T-helper 1 cell treated with Interleukin-12 subunit alpha and Interleukin-12 subunit beta and Interleukin-4 antibody, amounts not matched to agents 30 μg/mL and 1 μg/mL, for 36 hours (primary cell): ENCODE measurements at regions not wholly inside any gene's neighbourhood (a gene's known extent, or its start where the extent isn't known, plus 50 kb on each side); places are given as distances from the start of the nearest gene placed in this dataset.

ENCODE experiments used
- H3K27ac Mint-ChIP-seq: one replicate; pipeline ENCODE4 v1.8.0; 2021; ENCODE audit warnings: mild to moderate bottlenecking, mixed read lengths
- H3K27me3 Mint-ChIP-seq: one replicate; pipeline ENCODE4 v1.8.0; 2021; ENCODE audit warnings: low read depth, mixed read lengths
- H3K36me3 Mint-ChIP-seq: one replicate; pipeline ENCODE4 v1.8.0; 2021; ENCODE audit warnings: low read depth, mixed read lengths
- H3K4me1 Mint-ChIP-seq: one replicate; pipeline ENCODE4 v1.8.0; 2021; ENCODE audit warnings: low read depth, mixed read lengths
- H3K4me3 Mint-ChIP-seq: one replicate; pipeline ENCODE4 v1.8.0; 2021; ENCODE audit warnings: mild to moderate bottlenecking, moderate library complexity, mixed read lengths
- H3K9me3 Mint-ChIP-seq: one replicate; pipeline ENCODE4 v1.8.0; 2021; ENCODE audit warnings: mixed read lengths

GRCh38 chr10:24153031-24153430 is 55.9 kb upstream of the KIAA1217 start:
- Mint-ChIP-seq H3K36me3 (no peaks in the 10 kb centered on the region), H3K9me3 (peaks cover 14% of the 10 kb centered on the region), H3K4me1 (no peaks in the 10 kb centered on the region), H3K27me3 (no peaks in the 10 kb centered on the region), H3K4me3 (no peak overlapping the region), H3K27ac (no peak overlapping the region)

GRCh38 chr10:24153537-24153936 is 55.4 kb upstream of the KIAA1217 start:
- no peaks in the 10 kb centered on the region for H3K36me3 Mint-ChIP-seq
- no peak overlapping the region for H3K27ac Mint-ChIP-seq
- no peak overlapping the region for H3K4me3 Mint-ChIP-seq
- H3K9me3 Mint-ChIP-seq: peaks cover 15% of the 10 kb centered on the region
- no peaks in the 10 kb centered on the region for H3K27me3 Mint-ChIP-seq
- no peaks in the 10 kb centered on the region for H3K4me1 Mint-ChIP-seq

GRCh38 chr10:24156686-24157085 is 52.3 kb upstream of the KIAA1217 start:
- Mint-ChIP-seq H3K36me3 (no peaks in the 10 kb centered on the region), H3K4me3 (no peak overlapping the region), H3K4me1 (no peaks in the 10 kb centered on the region), H3K27me3 (no peaks in the 10 kb centered on the region), H3K9me3 (peaks cover 14% of the 10 kb centered on the region), H3K27ac (no peak overlapping the region)

- H3K27me3 Mint-ChIP-seq: no peaks in the 10 kb centered on the region
- H3K27ac Mint-ChIP-seq: no peak overlapping the region
- no peaks in the 10 kb centered on the region for H3K4me1 Mint-ChIP-seq
- peaks cover 14% of the 10 kb centered on the region for H3K9me3 Mint-ChIP-seq
- no peak overlapping the region for H3K4me3 Mint-ChIP-seq
- H3K36me3 Mint-ChIP-seq: no peaks in the 10 kb centered on the region
Observed at GRCh38 chr10:24157567-24157966, 51.4 kb upstream of the KIAA1217 start.
